Peyer's patch (tissue), 4 donors: ENCODE measurements at regions not wholly inside any gene's neighbourhood (a gene's known extent, or its start where the extent isn't known, plus 50 kb on each side); places are given as distances from the start of the nearest gene placed in this dataset.

Experiments used
- POLR2A ChIP-seq, 2 donors: fragments of 450-650 bp; IDR thresholded peaks; one replicate each; pipeline ENCODE4 v1.5.1; 2017; ENCODE audit warnings: antibody characterized with exemption in 2 of 2, mild to moderate bottlenecking in 2 of 2, moderate library complexity in 2 of 2
- TF ChIP-seq, protein P1 (sequence below), 6 experiments: fragments of 450-650 bp in 4 of 6; fragments of 200-600 bp in 2 of 6; sonication (generic) in 1 of 6; IDR thresholded peaks; one replicate each; pipeline ENCODE4 v1.5.1; 2017 to 2019; ENCODE audit warnings: antibody characterized with exemption in 6 of 6, mild to moderate bottlenecking in 3 of 6, moderate library complexity in 1 of 6

DNA sequence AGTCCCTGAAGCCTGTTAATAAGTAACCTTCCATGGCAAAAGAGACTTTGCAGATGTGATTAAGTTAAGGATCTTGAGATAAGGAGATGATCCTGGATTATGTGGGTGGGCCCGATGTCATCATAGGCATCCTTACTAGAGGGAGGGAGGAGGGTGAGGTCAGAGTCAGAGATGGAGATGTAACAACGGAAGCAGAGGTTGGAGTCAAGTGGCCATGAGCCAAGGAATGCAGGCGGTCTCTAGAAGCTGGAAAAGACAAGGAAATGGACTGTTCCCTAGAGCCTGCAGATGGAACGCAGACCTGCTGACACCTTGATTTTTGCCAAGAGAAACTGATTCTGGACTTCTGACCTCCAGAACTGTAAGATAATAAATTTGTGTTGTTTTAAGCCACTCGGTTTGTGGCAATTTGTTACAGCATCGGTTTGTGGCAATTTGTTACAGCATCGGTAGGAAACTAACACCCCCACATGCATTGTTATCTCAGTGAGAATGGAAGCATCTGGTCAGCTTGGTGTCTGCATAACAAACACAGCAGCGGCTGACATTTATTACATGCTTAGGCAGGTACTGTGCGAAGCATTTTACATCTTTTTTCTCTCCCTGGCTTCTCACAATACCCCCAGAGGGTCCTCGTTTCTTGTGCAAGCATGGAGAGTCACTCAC lies 55.6 kb downstream of the CLDN34 start:
- TF ChIP-seq POLR2A (IDR thresholded peaks at IDR 0.05): no peak
- TF ChIP-seq, protein P1, sequence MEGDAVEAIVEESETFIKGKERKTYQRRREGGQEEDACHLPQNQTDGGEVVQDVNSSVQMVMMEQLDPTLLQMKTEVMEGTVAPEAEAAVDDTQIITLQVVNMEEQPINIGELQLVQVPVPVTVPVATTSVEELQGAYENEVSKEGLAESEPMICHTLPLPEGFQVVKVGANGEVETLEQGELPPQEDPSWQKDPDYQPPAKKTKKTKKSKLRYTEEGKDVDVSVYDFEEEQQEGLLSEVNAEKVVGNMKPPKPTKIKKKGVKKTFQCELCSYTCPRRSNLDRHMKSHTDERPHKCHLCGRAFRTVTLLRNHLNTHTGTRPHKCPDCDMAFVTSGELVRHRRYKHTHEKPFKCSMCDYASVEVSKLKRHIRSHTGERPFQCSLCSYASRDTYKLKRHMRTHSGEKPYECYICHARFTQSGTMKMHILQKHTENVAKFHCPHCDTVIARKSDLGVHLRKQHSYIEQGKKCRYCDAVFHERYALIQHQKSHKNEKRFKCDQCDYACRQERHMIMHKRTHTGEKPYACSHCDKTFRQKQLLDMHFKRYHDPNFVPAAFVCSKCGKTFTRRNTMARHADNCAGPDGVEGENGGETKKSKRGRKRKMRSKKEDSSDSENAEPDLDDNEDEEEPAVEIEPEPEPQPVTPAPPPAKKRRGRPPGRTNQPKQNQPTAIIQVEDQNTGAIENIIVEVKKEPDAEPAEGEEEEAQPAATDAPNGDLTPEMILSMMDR (IDR thresholded peaks at IDR 0.05): no peak
